ENCODE measurements at regions not wholly inside any gene's neighbourhood (a gene's known extent, or its start where the extent isn't known, plus 50 kb on each side); places are given as distances from the start of the nearest gene placed in this dataset.

DNA sequence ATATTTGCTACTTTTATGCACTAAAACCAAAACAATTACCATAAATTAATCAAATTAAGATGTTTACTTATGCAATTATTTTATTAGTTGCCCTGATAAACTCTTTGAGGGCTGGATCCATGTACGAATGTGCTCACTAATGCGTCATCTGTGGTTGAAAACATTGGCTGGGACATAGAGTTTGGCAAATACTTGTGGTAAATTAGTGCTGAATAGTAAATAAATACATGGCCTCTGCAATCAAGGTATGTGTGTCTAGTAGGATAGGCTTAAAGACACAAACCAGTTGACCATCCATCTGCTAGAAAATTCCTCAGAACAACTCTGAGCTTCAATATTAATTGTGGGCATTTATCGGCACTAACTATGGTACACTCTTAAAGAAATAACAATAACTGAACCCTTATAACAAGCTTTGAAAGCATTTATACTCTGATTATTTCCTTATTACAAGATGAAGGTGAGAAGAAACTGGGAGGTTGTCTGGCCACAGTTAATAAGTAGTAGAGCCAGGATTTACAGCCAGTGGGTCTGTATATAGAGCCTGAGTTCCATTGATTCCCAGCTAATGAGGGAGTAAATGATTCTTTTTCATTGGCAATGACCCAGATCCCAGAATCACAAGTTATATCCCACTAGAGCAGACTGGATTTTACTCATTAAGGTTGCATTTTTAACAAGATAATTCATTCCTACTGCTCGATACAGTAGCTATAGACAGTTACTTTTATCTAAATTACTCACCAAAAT, 169.5 kb upstream of the CNTN6 start (continued):
- TF ChIP-seq, protein P1, sequence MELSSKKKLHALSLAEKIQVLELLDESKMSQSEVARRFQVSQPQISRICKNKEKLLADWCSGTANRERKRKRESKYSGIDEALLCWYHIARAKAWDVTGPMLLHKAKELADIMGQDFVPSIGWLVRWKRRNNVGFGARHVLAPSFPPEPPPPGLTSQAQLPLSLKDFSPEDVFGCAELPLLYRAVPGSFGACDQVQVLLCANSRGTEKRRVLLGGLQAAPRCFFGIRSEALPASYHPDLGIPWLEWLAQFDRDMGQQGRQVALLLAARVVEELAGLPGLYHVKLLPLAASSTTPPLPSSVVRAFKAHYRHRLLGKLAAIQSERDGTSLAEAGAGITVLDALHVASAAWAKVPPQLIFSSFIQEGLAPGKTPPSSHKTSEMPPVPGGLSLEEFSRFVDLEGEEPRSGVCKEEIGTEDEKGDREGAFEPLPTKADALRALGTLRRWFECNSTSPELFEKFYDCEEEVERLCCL (CRISPR knock-in tag; IDR thresholded peaks at IDR 0.05; ENCODE audit: borderline replicate concordance), result no peak
- no peak for TF ChIP-seq JUNB (CRISPR knock-in tag; IDR thresholded peaks at IDR 0.05; ENCODE audit: borderline replicate concordance)

DNA sequence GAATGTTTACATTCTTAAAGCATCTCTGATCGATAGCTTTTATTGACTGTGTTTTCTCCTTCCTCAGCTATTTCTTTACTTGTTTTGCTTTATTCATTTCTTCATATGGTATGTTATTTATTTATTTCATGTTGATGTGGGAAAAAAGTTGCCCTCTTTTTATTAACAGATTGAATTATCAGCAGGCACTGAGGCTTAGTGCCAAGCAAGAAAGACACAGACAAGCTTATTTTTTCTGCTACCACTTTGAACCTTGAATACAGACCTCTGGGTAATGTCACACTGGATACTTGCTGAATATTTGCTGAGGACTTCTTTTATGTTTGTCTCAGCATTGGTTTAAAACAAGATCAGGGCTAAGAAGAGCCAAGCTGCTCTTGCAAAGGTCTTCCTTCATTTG, 162.0 kb upstream of the CNTN6 start:
- Histone ChIP-seq H3K27ac (ENCODE audit: extremely low read length, insufficient read depth, low read length) (no peak overlapping the region), H4K20me1 (ENCODE audit: insufficient read depth, low read length) (no peaks in the 10 kb centered on the region), H3K9me3 (ENCODE audit: low read length) (peaks cover 92% of the 10 kb centered on the region), H3K4me3 (replicated peaks in 1 of 3; ENCODE audit: insufficient read depth in 1 of 3, low read depth in 2 of 3, low read length in 3 of 3) (no peak overlapping the region), H2AFZ (ENCODE audit: low read length) (no peak overlapping the region), H3K4me1 (ENCODE audit: insufficient read depth, low read length) (no peaks in the 10 kb centered on the region), H3K36me3 (replicated peaks in 1 of 2; ENCODE audit: control insufficient read depth in 1 of 2, insufficient read depth in 2 of 2, low read length in 2 of 2) (no peaks in the 10 kb centered on the region), H3K4me2 (ENCODE audit: low read depth, low read length) (no peak overlapping the region), H3K27me3 (ENCODE audit: control insufficient read depth in 1 of 2, insufficient read depth in 2 of 2, low read length in 2 of 2) (no peaks in the 10 kb centered on the region), H3K79me2 (ENCODE audit: insufficient read depth, low read length) (no peaks in the 10 kb centered on the region), H3K9ac (ENCODE audit: insufficient read depth, low read depth, low read length) (no peak overlapping the region)
- 0% methylated on average over 1 of the region's 1 CpG for WGBS (ENCODE audit: low lambda C conversion rate)
- DNase-seq (ENCODE audit: low spot score), result no peak
- CTCF ChIA-PET (ENCODE audit: low intra/inter-chr PET ratio, low total read pairs), result no interaction called here
- no peak for ATAC-seq
- TF ChIP-seq ZNF451 (CRISPR knock-in tag; IDR thresholded peaks at IDR 0.05), result no peak
- TF ChIP-seq ZNF496 (CRISPR knock-in tag; IDR thresholded peaks at IDR 0.05; ENCODE audit: insufficient replicate concordance), result no peak
- TF ChIP-seq, protein P2, sequence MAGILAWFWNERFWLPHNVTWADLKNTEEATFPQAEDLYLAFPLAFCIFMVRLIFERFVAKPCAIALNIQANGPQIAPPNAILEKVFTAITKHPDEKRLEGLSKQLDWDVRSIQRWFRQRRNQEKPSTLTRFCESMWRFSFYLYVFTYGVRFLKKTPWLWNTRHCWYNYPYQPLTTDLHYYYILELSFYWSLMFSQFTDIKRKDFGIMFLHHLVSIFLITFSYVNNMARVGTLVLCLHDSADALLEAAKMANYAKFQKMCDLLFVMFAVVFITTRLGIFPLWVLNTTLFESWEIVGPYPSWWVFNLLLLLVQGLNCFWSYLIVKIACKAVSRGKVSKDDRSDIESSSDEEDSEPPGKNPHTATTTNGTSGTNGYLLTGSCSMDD (CRISPR knock-in tag; IDR thresholded peaks at IDR 0.05), result no peak
- TF ChIP-seq ZNF234 (CRISPR knock-in tag; conservative IDR thresholded peaks at IDR 0.05), result no peak
- no peak for TF ChIP-seq IKZF4 (CRISPR knock-in tag; IDR thresholded peaks at IDR 0.05; ENCODE audit: borderline replicate concordance, low read depth, not compliant biosample characterization)
- TF ChIP-seq MTF1 (CRISPR knock-in tag; IDR thresholded peaks at IDR 0.05), result no peak
- no peak for TF ChIP-seq ZNF850 (CRISPR knock-in tag; conservative IDR thresholded peaks at IDR 0.05)
- no peak for TF ChIP-seq ZNF256 (CRISPR knock-in tag; conservative IDR thresholded peaks at IDR 0.05)
- no peak for TF ChIP-seq ARHGAP35 (CRISPR knock-in tag; IDR thresholded peaks at IDR 0.05; ENCODE audit: borderline replicate concordance)
- TF ChIP-seq MIER2 (CRISPR knock-in tag; IDR thresholded peaks at IDR 0.05), result no peak
- no TSS peak for BruUV-seq (replicated peaks)
- POLR2A ChIA-PET, result no interaction called here
- intact Hi-C loops (cut with micrococcal nuclease; ENCODE audit: unreplicated experiment), result no loop called here
- in situ Hi-C loops (cut with HindIII; ENCODE audit: extremely low pct_ligation_motif_present, low pct_unique_long_range_greater_than_20kb), result no loop called here
- FAIRE-seq, result no peak

All from HepG2 (cell line).